GM12878 (cell line): ENCODE measurements at regions not wholly inside any gene's neighbourhood (a gene's known extent, or its start where the extent isn't known, plus 50 kb on each side); places are given as distances from the start of the nearest gene placed in this dataset.

Experiments
- ATAC-seq: fragments of 200-7000 bp; cut with Tn5 transposase; 3 replicates; pipeline ENCODE4 v1.9.1; 2020; ENCODE audit warnings: mild to moderate bottlenecking, moderate library complexity
- BruUV-seq: library from RNA; stranded (reverse); fragments of 400-500 nt; replicated peaks from 2 replicates; lab custom pipeline; 2021; lab: Mats Ljungman, UMichigan
- CTCF ChIA-PET: fragments of 300-600 bp; sonication (Branson Sonifier 250); formaldehyde crosslinking; extraction: SDS; loops from one replicate; lab custom pipeline; 2021; ENCODE audit warnings: inconsistent platforms; lab: Yijun Ruan, JAX
- POLR2A ChIA-PET: fragments of 350-600 bp; formaldehyde crosslinking; extraction: SDS; loops from one replicate; lab custom pipeline; 2021; ENCODE audit warnings: inconsistent platforms; lab: Charles Lee
- RAD21 ChIA-PET: fragments of 300-600 bp; sonication (Branson Sonifier 250); formaldehyde crosslinking; loops from one replicate; lab custom pipeline; 2023; ENCODE audit warnings: antibody characterized with exemption; ENCODE audit not compliant: unreplicated experiment; lab: Charles Lee
- SMC1A ChIA-PET: fragments of 300-600 bp; sonication (Branson Sonifier 250); formaldehyde crosslinking; loops from one replicate; lab custom pipeline; 2023; ENCODE audit not compliant: unreplicated experiment, uncharacterized antibody; lab: Charles Lee
- DNase-seq: peaks from one replicate; pipeline ENCODE4 v3.0.0-alpha.2; 2011; ENCODE audit warnings: low read depth, low spot score
- FAIRE-seq: peaks from 3 replicates; lab custom pipeline; 2011; peaks lifted over from hg19 to GRCh38; lab: Jason Lieb, UNC
- H2AFZ ChIP-seq: 2 replicates; pipeline ENCODE4 v1.6.0; 2011; ENCODE audit warnings: low read depth, low read length, control low read depth; ENCODE audit not compliant: control insufficient read depth
- H3K27ac ChIP-seq: 2 replicates; pipeline ENCODE4 v1.5.1; 2011; ENCODE audit warnings: control low read depth; ENCODE audit not compliant: control insufficient read depth, insufficient read depth
- H3K27me3 ChIP-seq, 2 experiments: replicated peaks in 1 of 2; 2 replicates each; pipeline versions ENCODE4 v1.6.0 to v1.6.1; 2011; ENCODE audit warnings: low read length in 1 of 2; ENCODE audit not compliant: control insufficient read depth in 2 of 2, insufficient read depth in 2 of 2
- H3K36me3 ChIP-seq, 2 experiments: 2 replicates each; pipeline ENCODE4 v1.5.1; 2011; ENCODE audit warnings: low read length in 1 of 2; ENCODE audit not compliant: control insufficient read depth in 2 of 2, insufficient read depth in 2 of 2
- H3K4me1 ChIP-seq: 2 replicates; pipeline ENCODE4 v1.6.1; 2011; ENCODE audit warnings: mild to moderate bottlenecking, low read length, moderate library complexity, mixed read lengths; ENCODE audit not compliant: control insufficient read depth, insufficient read depth
- H3K4me2 ChIP-seq: 2 replicates; pipeline ENCODE4 v1.6.0; 2011; ENCODE audit warnings: control low read depth; ENCODE audit not compliant: control insufficient read depth, insufficient read depth
- H3K4me3 ChIP-seq: fragments of 200-600 bp; sonication (generic); 2 replicates; pipeline ENCODE4 v1.5.1; 2016
- H3K79me2 ChIP-seq: 2 replicates; pipeline ENCODE4 v1.6.0; 2011; ENCODE audit warnings: low read length; ENCODE audit not compliant: control insufficient read depth, insufficient read depth
- H3K9ac ChIP-seq: 2 replicates; pipeline ENCODE4 v1.8.0; 2011; ENCODE audit warnings: low read length, control low read depth, mixed read lengths; ENCODE audit not compliant: control insufficient read depth, insufficient read depth
- H3K9me3 ChIP-seq: replicated peaks from 3 replicates; pipeline ENCODE4 v1.5.1; 2011; ENCODE audit warnings: mild to moderate bottlenecking, low read length; ENCODE audit not compliant: control insufficient read depth, insufficient read depth
- H4K20me1 ChIP-seq: 2 replicates; pipeline ENCODE4 v1.6.0; 2011; ENCODE audit not compliant: control insufficient read depth, insufficient read depth
- ATF3 ChIP-seq: IDR thresholded peaks from 2 replicates; pipeline ENCODE4 v1.6.1; 2011; ENCODE audit warnings: low read depth, mild to moderate bottlenecking, low read length, moderate library complexity, borderline replicate concordance; ENCODE audit errors: extremely low read depth
- CBX3 ChIP-seq: fragments of 200-600 bp; sonication (generic); IDR thresholded peaks from 2 replicates; pipeline ENCODE4 v1.6.1; 2016; ENCODE audit warnings: low read depth, borderline replicate concordance
- FOXM1 ChIP-seq: IDR thresholded peaks from 2 replicates; pipeline ENCODE4 v1.6.1; 2012; ENCODE audit warnings: low read depth, mild to moderate bottlenecking, inconsistent platforms, low read length, moderate library complexity
- MAX ChIP-seq: IDR thresholded peaks from 2 replicates; pipeline ENCODE4 v1.6.1; 2012; ENCODE audit warnings: low read depth, low read length, improper control_type of control experiment
- NFXL1 ChIP-seq: fragments of 450-650 bp; IDR thresholded peaks from 2 replicates; pipeline ENCODE4 v1.6.1; 2017; ENCODE audit warnings: antibody characterized with exemption, mild to moderate bottlenecking, borderline replicate concordance
- NR2C2 ChIP-seq: IDR thresholded peaks from 2 replicates; pipeline ENCODE4 v1.6.1; 2011; ENCODE audit warnings: borderline replicate concordance, low read depth; ENCODE audit not compliant: control insufficient read depth, insufficient read length
- SIN3A ChIP-seq: IDR thresholded peaks from 2 replicates; pipeline ENCODE4 v1.6.1; 2012; ENCODE audit warnings: low read depth, low read length, improper control_type of control experiment
- TAF1 ChIP-seq: IDR thresholded peaks from 2 replicates; pipeline ENCODE4 v1.6.1; 2011; ENCODE audit warnings: mild to moderate bottlenecking, low read depth, low read length, borderline replicate concordance
- whole genome bisulfite sequencing: methylation state at CpG from one replicate; pipeline ENCODE4 v1.1.6; 2016; ENCODE audit warnings: low lambda C conversion rate; ENCODE audit not compliant: insufficient replicate concordance, insufficient coverage; ENCODE audit errors: missing lambda C conversion rate; 5-methylcytosine and 5-hydroxymethylcytosine counted together
- in situ Hi-C: fragments of 300-500 bp; cut with MboI; formaldehyde crosslinking; loops from 9 replicates; pipeline ENCODE4 v1.14.3; 2018; ENCODE audit warnings: mixed read lengths
- intact Hi-C: fragments of 100-400 bp; cut with micrococcal nuclease; formaldehyde crosslinking; loops from one replicate; pipeline ENCODE4 v1.14.2; 2022; ENCODE audit not compliant: unreplicated experiment

- Histone ChIP-seq H3K9ac (no peak overlapping the region), H3K4me2 (no peak overlapping the region), H3K4me1 (no peaks in the 10 kb centered on the region), H3K27me3 (no peaks in the 10 kb centered on the region), H3K9me3 (no peaks in the 10 kb centered on the region; the same call in 2 of the 3 replicates), H3K79me2 (no peaks in the 10 kb centered on the region), H3K27ac (no peak overlapping the region), H2AFZ (no peak overlapping the region), H3K36me3 (no peaks in the 10 kb centered on the region)
- WGBS, result 54% methylated on average over 4 of the region's 4 CpGs
- ChIA-PET CTCF (interaction anchor here (0.9 to 8.9 kb wide), 22 partner anchors 9 to 1312 kb away, joined by 3 to 169 read pairs (median 6); no protein-coding TSS in a partner anchor), POLR2A (no interaction called here), SMC1A (interaction anchor here (0.7 to 7.3 kb wide), 14 partner anchors 16 to 832 kb away, joined by 3 to 104 read pairs (median 4); no protein-coding TSS in a partner anchor), RAD21 (interaction anchor here (0.5 to 5.0 kb wide), 11 partner anchors 39 to 828 kb away, joined by 3 to 92 read pairs (median 9); no protein-coding TSS in a partner anchor)
- no peak for FAIRE-seq
- no TSS peak for BruUV-seq
- intact Hi-C loops, result loop anchor here (1.0 to 5.0 kb wide), 5 partner anchors 99 to 828 kb away; no protein-coding TSS in a partner anchor
- ATAC-seq, result no peak
- in situ Hi-C loops, result no loop called here
- TF ChIP-seq FOXM1 (no peak), MAX (no peak), ATF3 (no peak), TAF1 (no peak), CBX3 (no peak), NFXL1 (no peak), SIN3A (no peak), NR2C2 (no peak)
- TF ChIP-seq, all 136 proteins: peak for 0
- no peaks in the 10 kb centered on the region for H4K20me1 ChIP-seq
- H3K4me3 ChIP-seq, result no peak overlapping the region
- no peak for DNase-seq
Measured at GRCh38 chr2:147083664-147084063, 761.2 kb upstream of the ACVR2A start.
